Smooth muscle cell (in vitro differentiated cells): ENCODE measurements at regions not wholly inside any gene's neighbourhood (a gene's known extent, or its start where the extent isn't known, plus 50 kb on each side); places are given as distances from the start of the nearest gene placed in this dataset.

Experiments used
- DNase-seq: peaks from one replicate; lab custom pipeline; 2025; ENCODE audit not compliant: unreplicated experiment; lab: John Stamatoyannopoulos, UW
- H2AFZ ChIP-seq: fragments of 200-600 bp; sonication (generic); 2 replicates; pipeline ENCODE4 v1.6.0; 2016; ENCODE audit warnings: antibody characterized with exemption, low read depth, mild to moderate bottlenecking
- H3F3A ChIP-seq: fragments of 200-600 bp; sonication (generic); 2 replicates; pipeline ENCODE4 v1.6.0; 2017; ENCODE audit warnings: antibody characterized with exemption, low read depth
- H3K27ac ChIP-seq: fragments of 200-600 bp; sonication (generic); 2 replicates; pipeline ENCODE4 v1.5.1; 2016; ENCODE audit warnings: low read depth, mild to moderate bottlenecking
- H3K27me3 ChIP-seq: fragments of 200-600 bp; sonication (generic); 2 replicates; pipeline ENCODE4 v1.6.1; 2016; ENCODE audit warnings: low read depth, mild to moderate bottlenecking
- H3K36me3 ChIP-seq: fragments of 200-600 bp; sonication (generic); 2 replicates; pipeline ENCODE4 v1.5.1; 2016; ENCODE audit warnings: low read depth
- H3K4me1 ChIP-seq: fragments of 200-600 bp; sonication (generic); 2 replicates; pipeline ENCODE4 v1.5.1; 2016; ENCODE audit warnings: low read depth
- H3K4me2 ChIP-seq: fragments of 200-600 bp; sonication (generic); 2 replicates; pipeline ENCODE4 v1.6.0; 2016; ENCODE audit warnings: mild to moderate bottlenecking
- H3K4me3 ChIP-seq: fragments of 200-600 bp; sonication (generic); 2 replicates; pipeline ENCODE4 v1.5.1; 2016; ENCODE audit warnings: mild to moderate bottlenecking
- H3K79me2 ChIP-seq: fragments of 200-600 bp; sonication (generic); 2 replicates; pipeline ENCODE4 v1.6.0; 2016; ENCODE audit warnings: low read depth, mild to moderate bottlenecking
- H3K9ac ChIP-seq: fragments of 200-600 bp; sonication (generic); 2 replicates; pipeline ENCODE4 v1.6.0; 2016; ENCODE audit warnings: low read depth
- H3K9me3 ChIP-seq: fragments of 200-600 bp; sonication (generic); replicated peaks from 2 replicates; pipeline ENCODE4 v1.5.1; 2016; ENCODE audit warnings: low read depth
- H4K20me1 ChIP-seq: fragments of 200-600 bp; sonication (generic); 2 replicates; pipeline ENCODE4 v1.6.0; 2016; ENCODE audit warnings: low read depth
- CTCF ChIP-seq: fragments of 200-600 bp; sonication (generic); IDR thresholded peaks from 2 replicates; pipeline ENCODE4 v1.5.1; 2017; ENCODE audit warnings: borderline replicate concordance, mild to moderate bottlenecking, antibody characterized with exemption; ENCODE audit not compliant: insufficient read depth, poor library complexity, severe bottlenecking
- WGBS: methylation state at CpG from one replicate; pipeline ENCODE4 v1.1.7; 2016; ENCODE audit warnings: low lambda C conversion rate; 5-methylcytosine and 5-hydroxymethylcytosine counted together

GRCh38 chr4:17398035-17398434, 113.9 kb downstream of the QDPR start:
- no peaks in the 10 kb centered on the region for H3K36me3 ChIP-seq
- no peak overlapping the region for H3K9ac ChIP-seq
- no peak overlapping the region for H3K27ac ChIP-seq
- no peak overlapping the region for H2AFZ ChIP-seq
- H3K9me3 ChIP-seq: no peaks in the 10 kb centered on the region
- H3K4me3 ChIP-seq: no peak overlapping the region
- no peaks in the 10 kb centered on the region for H3F3A ChIP-seq
- TF ChIP-seq CTCF: no peak
- no peaks in the 10 kb centered on the region for H4K20me1 ChIP-seq
- DNase-seq: no peak
- WGBS: 46% methylated on average over 2 of the region's 2 CpGs
- H3K79me2 ChIP-seq: no peaks in the 10 kb centered on the region
- H3K4me2 ChIP-seq: no peak overlapping the region
- H3K27me3 ChIP-seq: no peaks in the 10 kb centered on the region
- no peaks in the 10 kb centered on the region for H3K4me1 ChIP-seq

- DNase-seq: no peak
- Histone ChIP-seq H4K20me1 (no peaks in the 10 kb centered on the region), H3K27ac (no peak overlapping the region), H3K9me3 (no peaks in the 10 kb centered on the region), H2AFZ (no peak overlapping the region), H3K4me2 (no peak overlapping the region), H3K79me2 (no peaks in the 10 kb centered on the region), H3K4me3 (no peak overlapping the region), H3K9ac (no peak overlapping the region), H3K4me1 (no peaks in the 10 kb centered on the region), H3K27me3 (no peaks in the 10 kb centered on the region), H3F3A (no peaks in the 10 kb centered on the region), H3K36me3 (no peaks in the 10 kb centered on the region)
- no peak for TF ChIP-seq CTCF
- WGBS: 44% methylated on average over 3 of the region's 3 CpGs
Measured at GRCh38 chr4:17397611-17398010, 114.3 kb downstream of the QDPR start.

GRCh38 chr4:17385403-17385802, 126.5 kb downstream of the QDPR start:
- H2AFZ ChIP-seq: no peak overlapping the region
- 71% methylated on average over 2 of the region's 2 CpGs for whole genome bisulfite sequencing
- no peaks in the 10 kb centered on the region for H3K9me3 ChIP-seq

More at GRCh38 chr4:17385403-17385802, 126.5 kb downstream of the QDPR start:
- Histone ChIP-seq H4K20me1 (no peaks in the 10 kb centered on the region), H3F3A (no peaks in the 10 kb centered on the region), H3K36me3 (no peaks in the 10 kb centered on the region), H3K4me3 (no peak overlapping the region), H3K9ac (no peak overlapping the region), H3K79me2 (no peaks in the 10 kb centered on the region), H3K27me3 (no peaks in the 10 kb centered on the region), H3K27ac (no peak overlapping the region), H3K4me1 (no peaks in the 10 kb centered on the region), H3K4me2 (no peak overlapping the region)
- DNase-seq: no peak
- TF ChIP-seq CTCF: no peak
